HFF-Myc (cell line): ENCODE measurements at regions not wholly inside any gene's neighbourhood (a gene's known extent, or its start where the extent isn't known, plus 50 kb on each side); places are given as distances from the start of the nearest gene placed in this dataset.

ENCODE experiments used
- DNase-seq: peaks from one replicate; pipeline ENCODE4 v3.0.0-alpha.2; 2011; ENCODE audit warnings: low read depth; ENCODE audit errors: extremely low read depth
- H3K4me3 ChIP-seq: replicated peaks from 2 replicates; pipeline ENCODE4 v1.5.1; 2011; ENCODE audit warnings: low read depth, mild to moderate bottlenecking, control low read depth, low read length
- CTCF ChIP-seq: IDR thresholded peaks from 2 replicates; pipeline ENCODE4 v1.5.1; 2012; ENCODE audit warnings: mild to moderate bottlenecking, low read depth, low read length, control low read depth; ENCODE audit errors: missing control alignments

- H3K4me3 ChIP-seq, result no peak overlapping the region
- TF ChIP-seq CTCF, result no peak
- no peak for DNase-seq
Observed at GRCh38 chr6:142627474-142627873, 317.5 kb downstream of the HIVEP2 start.

GRCh38 chr6:142631517-142632385 is 313.2 kb downstream of the HIVEP2 start:
- no peak overlapping the region for H3K4me3 ChIP-seq
- TF ChIP-seq CTCF, result no peak
- DNase-seq, result peak; percentile 11

GRCh38 chr6:142633317-142633716 is 311.7 kb downstream of the HIVEP2 start:
- TF ChIP-seq CTCF, result no peak
- DNase-seq, result no peak

GRCh38 chr6:142635130-142635529 is 309.8 kb downstream of the HIVEP2 start:
- no peak for TF ChIP-seq CTCF
- no peak overlapping the region for H3K4me3 ChIP-seq
- DNase-seq, result no peak

More at GRCh38 chr6:142633317-142633716, 311.7 kb downstream of the HIVEP2 start:
- no peak overlapping the region for H3K4me3 ChIP-seq

- no peak for DNase-seq
- H3K4me3 ChIP-seq, result no peak overlapping the region
- no peak for TF ChIP-seq CTCF
Observed at GRCh38 chr6:142637624-142638351, 307.2 kb downstream of the HIVEP2 start.

- no peak for DNase-seq
- TF ChIP-seq CTCF, result no peak
- H3K4me3 ChIP-seq, result no peak overlapping the region
Observed at GRCh38 chr6:142642651-142643050, 302.3 kb downstream of the HIVEP2 start.
